Mesenchymal stem cell (in vitro differentiated cells and primary cell): ENCODE measurements at regions not wholly inside any gene's neighbourhood (a gene's known extent, or its start where the extent isn't known, plus 50 kb on each side); places are given as distances from the start of the nearest gene placed in this dataset.

Experiments used
- DNase-seq: peaks from one replicate; pipeline ENCODE4 v3.0.0-alpha.2; 2013
- H2AFZ ChIP-seq: one replicate; pipeline ENCODE4 v1.6.1; 2013; ENCODE audit warnings: low read depth, mild to moderate bottlenecking, control low read depth, inconsistent platforms, low read length, moderate library complexity
- H2AK5ac ChIP-seq: 2 replicates; pipeline ENCODE4 v1.6.1; 2013; ENCODE audit warnings: low read length, moderate library complexity, mild to moderate bottlenecking, inconsistent platforms; ENCODE audit not compliant: severe bottlenecking
- H2BK120ac ChIP-seq: one replicate; pipeline ENCODE4 v1.6.1; 2013; ENCODE audit warnings: low read depth, mild to moderate bottlenecking, inconsistent platforms, low read length, moderate library complexity
- H2BK12ac ChIP-seq, 2 experiments: one replicate each; pipeline ENCODE4 v1.6.1; 2013; ENCODE audit warnings: inconsistent platforms in 2 of 2, low read length in 2 of 2, mild to moderate bottlenecking in 2 of 2, moderate library complexity in 2 of 2, control low read depth in 1 of 2
- H2BK15ac ChIP-seq: one replicate; pipeline ENCODE4 v1.6.1; 2013; ENCODE audit warnings: mild to moderate bottlenecking, low read depth, inconsistent platforms; ENCODE audit not compliant: poor library complexity, severe bottlenecking
- H2BK5ac ChIP-seq: 2 replicates; pipeline ENCODE4 v1.6.1; 2013; ENCODE audit warnings: low read depth, mild to moderate bottlenecking, low read length, control low read depth, inconsistent platforms; ENCODE audit not compliant: poor library complexity, severe bottlenecking
- H3K14ac ChIP-seq, 2 experiments: one replicate each; pipeline ENCODE4 v1.6.1; 2013; ENCODE audit warnings: inconsistent platforms in 2 of 2, low read length in 2 of 2, control low read depth in 1 of 2, mild to moderate bottlenecking in 1 of 2, moderate library complexity in 1 of 2
- H3K18ac ChIP-seq, 2 experiments: one replicate each; pipeline ENCODE4 v1.6.1; 2013; ENCODE audit warnings: inconsistent platforms in 2 of 2, low read length in 2 of 2, control low read depth in 1 of 2, low read depth in 1 of 2, mild to moderate bottlenecking in 1 of 2
- H3K23ac ChIP-seq, 2 experiments: one replicate each; pipeline ENCODE4 v1.6.1; 2013; ENCODE audit warnings: inconsistent platforms in 2 of 2, low read length in 2 of 2, mild to moderate bottlenecking in 2 of 2, moderate library complexity in 2 of 2, control low read depth in 1 of 2
- H3K27ac ChIP-seq: 2 replicates; pipeline ENCODE4 v1.5.1; 2013; ENCODE audit warnings: mild to moderate bottlenecking, moderate library complexity, low read length, control low read depth, inconsistent platforms; ENCODE audit not compliant: poor library complexity, severe bottlenecking
- H3K27me3 ChIP-seq, 2 experiments: 2 replicates each; pipeline versions ENCODE4 v1.6.1 to v1.7.0; 2013; ENCODE audit warnings: low read length in 2 of 2, mild to moderate bottlenecking in 2 of 2, moderate library complexity in 2 of 2, control low read depth in 1 of 2, inconsistent platforms in 1 of 2; ENCODE audit not compliant: control insufficient read depth in 1 of 2, insufficient read depth in 1 of 2
- H3K36me3 ChIP-seq, 2 experiments: 2 replicates each; pipeline versions ENCODE4 v1.6.1 to v1.7.0; 2013; ENCODE audit warnings: low read length in 2 of 2, control low read depth in 1 of 2, inconsistent platforms in 1 of 2, low read depth in 1 of 2, mild to moderate bottlenecking in 1 of 2; ENCODE audit not compliant: insufficient read depth in 2 of 2, control insufficient read depth in 1 of 2
- H3K4ac ChIP-seq, 2 experiments: one replicate each; pipeline ENCODE4 v1.6.1; 2013; ENCODE audit warnings: inconsistent platforms in 2 of 2, low read length in 2 of 2, mild to moderate bottlenecking in 2 of 2, moderate library complexity in 2 of 2, control low read depth in 1 of 2, low read depth in 1 of 2
- H3K4me1 ChIP-seq: 2 replicates; pipeline ENCODE4 v1.6.1; 2013; ENCODE audit warnings: low read depth, low read length, control low read depth; ENCODE audit not compliant: control insufficient read depth, insufficient read depth
- H3K4me2 ChIP-seq: 2 replicates; pipeline ENCODE4 v1.6.1; 2013; ENCODE audit warnings: low read length, mild to moderate bottlenecking, inconsistent platforms; ENCODE audit not compliant: poor library complexity, severe bottlenecking
- H3K4me3 ChIP-seq, 2 experiments: 2 replicates each; pipeline versions ENCODE4 v1.5.1 to v1.7.0; 2013; ENCODE audit warnings: low read length in 2 of 2, mild to moderate bottlenecking in 2 of 2, control low read depth in 1 of 2, low read depth in 1 of 2; ENCODE audit not compliant: insufficient read depth in 1 of 2
- H3K79me1 ChIP-seq: replicated peaks from 2 replicates; pipeline ENCODE4 v1.6.1; 2013; ENCODE audit warnings: mild to moderate bottlenecking, control low read depth, low read length, inconsistent platforms; ENCODE audit not compliant: poor library complexity, severe bottlenecking
- H3K9ac ChIP-seq: 2 replicates; pipeline ENCODE4 v1.7.0; 2013; ENCODE audit warnings: mild to moderate bottlenecking, low read length, moderate library complexity
- H3K9me3 ChIP-seq: 2 replicates; pipeline ENCODE4 v1.7.0; 2013; ENCODE audit warnings: mild to moderate bottlenecking, low read length; ENCODE audit not compliant: control insufficient read depth
- H4K8ac ChIP-seq: one replicate; pipeline ENCODE4 v1.6.1; 2013; ENCODE audit warnings: inconsistent platforms, mild to moderate bottlenecking, low read length, moderate library complexity
- H4K91ac ChIP-seq: one replicate; pipeline ENCODE4 v1.6.1; 2013; ENCODE audit warnings: mild to moderate bottlenecking, low read length, inconsistent platforms
- WGBS: methylation state at CpG from one replicate; pipeline ENCODE4 v1.1.7; 2013; ENCODE audit warnings: mixed read lengths; 5-methylcytosine and 5-hydroxymethylcytosine counted together

GRCh38 chr18:72651033-72651432 is 106.9 kb upstream of the CBLN2 start:
- no peak overlapping the region for H2BK120ac ChIP-seq

DNA sequence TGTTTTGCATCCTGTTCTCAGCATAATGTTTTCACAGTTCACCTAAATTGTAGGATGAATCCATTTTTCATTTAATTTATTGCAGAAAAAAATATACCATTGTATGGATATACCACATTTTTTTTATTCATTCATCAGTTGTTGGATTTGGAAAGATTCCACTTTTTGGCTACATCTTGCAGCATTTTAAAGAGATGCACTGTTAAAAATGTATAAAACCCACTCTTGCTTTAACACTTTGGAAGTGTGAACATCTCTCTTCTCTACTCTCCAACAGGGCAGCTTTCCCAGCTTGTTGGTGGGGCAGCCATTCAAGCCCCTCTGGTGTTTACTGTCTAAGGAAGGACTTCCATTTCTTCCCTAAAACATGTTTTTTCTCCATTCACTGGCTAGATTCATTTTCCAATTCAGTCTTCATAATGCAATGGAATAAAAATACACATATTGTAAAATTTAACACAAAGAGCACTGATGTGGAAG is 104.4 kb upstream of the CBLN2 start:
- Histone ChIP-seq H3K79me1 (no peaks in the 10 kb centered on the region), H2BK120ac (no peak overlapping the region), H2AFZ (no peak overlapping the region), H3K36me3 (no peaks in the 10 kb centered on the region), H4K91ac (no peak overlapping the region), H3K9ac (no peak overlapping the region), H3K4me1 (no peaks in the 10 kb centered on the region), H3K27me3 (no peaks in the 10 kb centered on the region), H2BK15ac (no peak overlapping the region), H3K14ac (no peak overlapping the region), H2BK12ac (no peak overlapping the region), H3K4ac (no peak overlapping the region), H2BK5ac (no peak overlapping the region), H3K18ac (no peak overlapping the region), H2AK5ac (no peak overlapping the region), H4K8ac (no peak overlapping the region), H3K27ac (no peak overlapping the region), H3K4me2 (no peak overlapping the region), H3K23ac (no peak overlapping the region), H3K4me3 (no peak overlapping the region), H3K9me3 (no peaks in the 10 kb centered on the region)
- DNase-seq = no peak

More at GRCh38 chr18:72651033-72651432, 106.9 kb upstream of the CBLN2 start:
- DNase-seq = no peak
- Histone ChIP-seq H3K79me1 (no peaks in the 10 kb centered on the region), H2AFZ (no peak overlapping the region), H3K23ac (no peak overlapping the region), H3K4me1 (no peaks in the 10 kb centered on the region), H3K27me3 (no peaks in the 10 kb centered on the region), H4K8ac (no peak overlapping the region), H2AK5ac (no peak overlapping the region), H3K14ac (no peak overlapping the region), H3K18ac (no peak overlapping the region), H3K36me3 (no peaks in the 10 kb centered on the region), H4K91ac (no peak overlapping the region), H3K9me3 (no peaks in the 10 kb centered on the region), H3K27ac (no peak overlapping the region), H2BK5ac (no peak overlapping the region), H3K4me3 (no peak overlapping the region), H3K4me2 (no peak overlapping the region), H3K9ac (no peak overlapping the region), H3K4ac (no peak overlapping the region), H2BK12ac (no peak overlapping the region), H2BK15ac (no peak overlapping the region)
- WGBS = 59% methylated on average over 3 of the region's 5 CpGs

DNA sequence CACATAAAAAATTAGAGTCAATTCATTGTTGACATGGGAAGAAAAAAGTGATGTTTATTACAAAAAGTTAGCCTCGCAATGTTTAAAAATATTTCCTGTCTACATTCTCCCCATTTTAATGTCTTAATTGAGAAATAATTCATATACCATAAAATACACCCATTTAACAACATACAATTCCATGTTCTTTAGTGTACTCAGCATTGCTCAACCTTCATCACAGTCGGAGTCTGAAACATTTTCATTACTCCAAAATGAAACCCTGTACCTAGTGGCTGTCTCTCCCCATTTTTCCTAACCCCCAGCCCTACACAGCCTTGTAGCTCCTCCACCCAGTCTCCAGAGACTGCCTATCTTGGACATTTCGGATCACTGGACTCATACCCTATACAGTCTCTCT is 103.9 kb upstream of the CBLN2 start:
- Histone ChIP-seq H3K4me3 (no peak overlapping the region), H4K8ac (no peak overlapping the region), H2BK15ac (no peak overlapping the region), H2BK5ac (no peak overlapping the region), H3K23ac (no peak overlapping the region), H3K18ac (no peak overlapping the region), H3K79me1 (no peaks in the 10 kb centered on the region), H3K4me2 (no peak overlapping the region), H2AK5ac (no peak overlapping the region), H3K4me1 (no peaks in the 10 kb centered on the region), H3K4ac (no peak overlapping the region), H3K9me3 (no peaks in the 10 kb centered on the region), H3K14ac (no peak overlapping the region), H3K27me3 (no peaks in the 10 kb centered on the region), H2BK12ac (no peak overlapping the region), H3K27ac (no peak overlapping the region), H2AFZ (no peak overlapping the region), H4K91ac (no peak overlapping the region), H3K36me3 (no peaks in the 10 kb centered on the region), H3K9ac (no peak overlapping the region), H2BK120ac (no peak overlapping the region)
- 72% methylated on average over 3 of the region's 3 CpGs for WGBS
- DNase-seq = no peak

DNA sequence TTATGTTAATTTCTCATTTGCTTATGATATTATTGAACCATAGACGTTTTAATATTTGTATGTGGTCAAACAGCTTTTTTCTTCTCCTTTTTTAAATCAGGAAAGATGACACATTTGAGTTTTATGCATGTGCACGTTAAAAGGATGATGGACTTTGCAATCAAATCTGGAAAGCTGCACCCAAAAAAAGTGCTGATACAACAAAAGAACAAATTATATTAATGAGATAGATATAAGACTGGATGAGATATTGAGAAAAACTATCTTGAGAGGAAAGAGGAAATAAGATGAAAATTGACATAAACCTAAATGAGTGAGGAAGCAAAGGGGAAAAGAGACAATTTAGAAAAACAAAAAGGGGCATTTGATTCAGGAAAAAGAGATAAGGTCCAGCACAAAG is 96.4 kb upstream of the CBLN2 start:
- H2BK5ac ChIP-seq = no peak overlapping the region
- H3K18ac ChIP-seq = no peak overlapping the region
- no peak overlapping the region for H3K14ac ChIP-seq
- H3K4me2 ChIP-seq = no peak overlapping the region
- no peak overlapping the region for H3K23ac ChIP-seq
- no peaks in the 10 kb centered on the region for H3K4me1 ChIP-seq
- no peak for DNase-seq
- H3K4me3 ChIP-seq = no peak overlapping the region
- H3K9me3 ChIP-seq = no peaks in the 10 kb centered on the region
- H2BK15ac ChIP-seq = no peak overlapping the region
- H3K79me1 ChIP-seq = no peaks in the 10 kb centered on the region
- H3K36me3 ChIP-seq = no peaks in the 10 kb centered on the region
- no peak overlapping the region for H2BK12ac ChIP-seq
- WGBS = no CpG with 5 or more reads among the region's 2 CpGs
- no peak overlapping the region for H2AK5ac ChIP-seq
- H3K27ac ChIP-seq = no peak overlapping the region
- no peak overlapping the region for H4K8ac ChIP-seq
- no peak overlapping the region for H3K4ac ChIP-seq
- H3K9ac ChIP-seq = no peak overlapping the region
- H2BK120ac ChIP-seq = no peak overlapping the region
- H3K27me3 ChIP-seq = no peaks in the 10 kb centered on the region
- H4K91ac ChIP-seq = no peak overlapping the region
- H2AFZ ChIP-seq = no peak overlapping the region
